B cell (primary cell): ENCODE measurements at regions not wholly inside any gene's neighbourhood (a gene's known extent, or its start where the extent isn't known, plus 50 kb on each side); places are given as distances from the start of the nearest gene placed in this dataset.

ENCODE experiments used
- CTCF ChIP-seq: fragments of 200-600 bp; IDR thresholded peaks from one replicate; pipeline ENCODE4 v1.8.0; 2022; ENCODE audit warnings: antibody characterized with exemption, mild to moderate bottlenecking
- EZH2 ChIP-seq: IDR thresholded peaks from 2 replicates; pipeline ENCODE4 v1.6.1; 2012; ENCODE audit warnings: borderline replicate concordance, low read depth, mild to moderate bottlenecking, moderate library complexity, low read length; ENCODE audit not compliant: insufficient read depth, poor library complexity, severe bottlenecking

DNA sequence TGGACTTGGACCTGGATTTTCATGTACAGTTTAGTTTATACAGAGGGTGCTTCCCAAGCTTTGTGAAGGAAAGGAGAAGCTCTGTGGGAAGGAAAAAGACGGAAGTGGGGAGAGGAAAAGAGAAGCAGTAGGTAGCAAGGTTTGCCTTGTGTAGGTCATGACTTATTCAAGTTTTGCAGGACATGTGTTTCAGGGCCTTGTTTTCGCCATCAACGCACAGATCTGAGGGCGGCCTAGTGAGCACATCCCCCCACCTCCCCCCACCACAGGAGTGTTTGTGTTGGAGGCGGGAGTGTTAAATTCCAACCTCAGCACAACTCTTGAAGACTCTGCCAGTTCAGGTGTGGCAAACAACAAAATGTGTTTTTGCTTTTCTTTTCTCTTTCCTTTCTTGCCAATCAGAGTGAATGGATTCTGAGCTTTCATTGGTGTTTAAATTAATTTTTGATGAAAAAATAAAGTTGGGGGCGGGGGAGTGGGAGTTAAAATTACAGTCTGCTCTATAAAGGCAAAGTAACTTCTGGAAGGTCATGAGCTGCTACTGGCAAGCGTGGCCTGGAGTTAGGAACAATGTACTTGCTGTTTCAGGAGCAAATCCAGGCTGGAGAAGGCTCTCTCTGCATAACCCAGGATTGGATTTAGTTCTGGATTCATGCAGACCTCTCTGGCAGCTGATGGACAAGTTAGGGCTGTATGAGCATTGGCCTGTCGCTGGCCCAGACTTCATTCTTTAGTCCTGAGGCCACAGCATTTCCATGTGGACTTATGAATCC, 338.5 kb downstream of the CD83 start:
- no peak for TF ChIP-seq CTCF
- no peak for TF ChIP-seq EZH2
